Erythroblast (primary cell): ENCODE measurements at regions not wholly inside any gene's neighbourhood (a gene's known extent, or its start where the extent isn't known, plus 50 kb on each side); places are given as distances from the start of the nearest gene placed in this dataset.
"Not testable (repeated sequence)": the region's sequence is repeated elsewhere in the genome, so short reads cannot be mapped to it uniquely, and the experiment has no call there.

ENCODE experiments used
- GATA1 ChIP-seq: IDR thresholded peaks from 2 replicates; pipeline ENCODE4 v1.6.1; 2011; ENCODE audit warnings: low read depth, mild to moderate bottlenecking, control low read depth, low read length, moderate library complexity
- POLR2A ChIP-seq: IDR thresholded peaks from 2 replicates; pipeline ENCODE4 v1.6.1; 2011; ENCODE audit warnings: mild to moderate bottlenecking, low read length

- not testable (repeated sequence) for TF ChIP-seq POLR2A, GATA1
Measured at GRCh38 chr1:243019030-243019635, 235.9 kb downstream of the CEP170 start.
